ENCODE measurements at regions not wholly inside any gene's neighbourhood (a gene's known extent, or its start where the extent isn't known, plus 50 kb on each side); places are given as distances from the start of the nearest gene placed in this dataset.

DNA sequence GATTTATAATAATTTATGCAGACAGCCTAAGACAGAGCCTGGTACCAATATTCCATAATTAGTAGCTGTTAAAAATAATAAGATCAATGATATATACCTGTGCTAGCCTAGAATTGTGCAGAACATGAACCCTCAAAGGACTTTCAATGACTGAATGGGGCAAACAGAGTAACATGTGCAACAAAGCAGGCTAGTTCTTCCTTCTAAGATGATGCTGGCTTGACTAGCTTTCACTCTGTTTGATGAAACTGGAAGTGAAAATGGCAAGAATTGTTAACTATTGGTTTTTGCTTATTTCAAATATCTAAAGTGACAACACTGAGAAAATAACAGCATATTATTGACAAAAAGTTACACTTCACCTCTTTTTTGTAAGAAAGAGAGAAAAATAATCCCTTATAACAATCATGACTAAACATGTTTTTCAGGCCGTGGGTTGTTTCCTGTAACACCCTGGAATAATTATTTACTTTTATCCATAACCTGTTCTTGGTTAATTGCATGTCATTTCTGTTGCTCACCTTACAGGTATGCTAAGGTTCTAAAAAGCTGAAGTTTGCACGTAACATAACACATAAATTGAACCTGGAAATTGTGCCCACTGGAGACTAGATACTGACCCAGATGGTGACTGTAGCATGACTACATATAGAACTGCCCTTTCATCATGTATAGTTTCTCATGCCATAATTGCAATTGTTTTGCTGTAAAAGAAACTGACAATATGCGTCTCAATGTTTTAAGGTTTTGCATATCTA lies 108.7 kb downstream of the C18orf54 start:
- Histone ChIP-seq H2BK120ac (ENCODE audit: low read depth, low read length) (no peak overlapping the region), H3K27me3 (ENCODE audit: control insufficient read depth, insufficient read depth, low read length) (no peaks in the 10 kb centered on the region; the same call in 1 of the 2 replicates), H3K4me3 (ENCODE audit: insufficient read depth, low read depth, low read length) (no peak overlapping the region), H3K9ac (ENCODE audit: low read depth, low read length) (no peak overlapping the region), H2AK9ac (replicated peaks; ENCODE audit: low read depth, low read length, poor library complexity) (no peak overlapping the region), H2BK20ac (ENCODE audit: low read depth, low read length) (no peak overlapping the region), H3K79me1 (ENCODE audit: low read depth in 1 of 2, low read length in 2 of 2) (no peaks in the 10 kb centered on the region), H4K5ac (ENCODE audit: low read depth, low read length) (no peak overlapping the region), H3K4me2 (ENCODE audit: low read depth, low read length) (no peak overlapping the region), H3K27ac (ENCODE audit: insufficient read depth, low read length) (no peak overlapping the region), H2AFZ (replicated peaks; ENCODE audit: low read length, poor library complexity) (no peak overlapping the region), H2BK15ac (ENCODE audit: low read depth, low read length) (no peak overlapping the region), H4K20me1 (ENCODE audit: insufficient read depth, low read length) (no peaks in the 10 kb centered on the region), H3K18ac (ENCODE audit: low read depth, low read length) (no peak overlapping the region), H3K4ac (ENCODE audit: low read depth, low read length) (no peak overlapping the region), H2AK5ac (ENCODE audit: low read depth, low read length) (no peak overlapping the region), H2BK5ac (ENCODE audit: low read depth, low read length, poor library complexity, severe bottlenecking) (no peak overlapping the region), H3K56ac (ENCODE audit: extremely low read depth, insufficient read depth, low read length) (no peak overlapping the region), H4K8ac (ENCODE audit: low read depth in 2 of 2, low read length in 2 of 2) (no peak overlapping the region), H3K4me1 (ENCODE audit: control insufficient read depth, insufficient read depth, low read length) (no peaks in the 10 kb centered on the region), H3K9me1 (ENCODE audit: insufficient read depth, low read length) (no peaks in the 10 kb centered on the region), H3K36me3 (ENCODE audit: control insufficient read depth, insufficient read depth, low read length) (no peaks in the 10 kb centered on the region), H4K91ac (ENCODE audit: insufficient read depth, low read depth, low read length) (no peak overlapping the region), H3K14ac (replicated peaks; ENCODE audit: low read depth, low read length) (no peak overlapping the region), H3K9me3 (ENCODE audit: control insufficient read depth, insufficient read depth, low read length) (no peaks in the 10 kb centered on the region), H3K23ac (ENCODE audit: low read depth, low read length) (no peak overlapping the region)
- no peak for ATAC-seq (ENCODE audit: low read depth)
- CTCF ChIA-PET: no interaction called here
- no TSS peak for BruUV-seq (replicated peaks)
- POLR2A ChIA-PET (ENCODE audit: unreplicated experiment): no interaction called here
- dilution Hi-C loops (cut with HindIII; ENCODE audit: low sequenced_read_pairs, unreplicated experiment): no loop called here
- no peak for DNase-seq
- TF ChIP-seq CEBPB (IDR thresholded peaks at IDR 0.05; ENCODE audit: low read depth, low read length) (no peak), FOS (IDR thresholded peaks at IDR 0.05; ENCODE audit: low read depth, low read length) (no peak), MAFK (IDR thresholded peaks at IDR 0.05; ENCODE audit: low read depth, low read length) (no peak)
- intact Hi-C loops (cut with micrococcal nuclease): no loop called here
- in situ Hi-C loops (cut with MboI; ENCODE audit: low sequenced_read_pairs): loop anchor here (25.0 kb wide), 1 partner anchor 521 kb away; no protein-coding TSS in a partner anchor
- no CpG with 5 or more reads among the region's 3 CpGs for WGBS, 2 experiments (ENCODE audit: extremely low coverage in 2 of 2, insufficient read length in 1 of 2)
